WTC11 (cell line): ENCODE measurements at regions not wholly inside any gene's neighbourhood (a gene's known extent, or its start where the extent isn't known, plus 50 kb on each side); places are given as distances from the start of the nearest gene placed in this dataset.

ENCODE experiments used
- ATAC-seq: fragments of 200-7000 bp; cut with Tn5 transposase; 2 replicates; pipeline ENCODE4 v1.10.0; 2021; ENCODE audit warnings: mild to moderate bottlenecking, moderate library complexity
- CTCF ChIA-PET: fragments of 300-600 bp; sonication (Branson Sonifier 250); formaldehyde crosslinking; loops from one replicate; lab custom pipeline; 2021; ENCODE audit warnings: antibody characterized with exemption; lab: Charles Lee
- POLR2A ChIA-PET: fragments of 350-600 bp; sonication (Branson Sonifier 250); formaldehyde crosslinking; loops from one replicate; lab custom pipeline; 2021; ENCODE audit warnings: antibody characterized with exemption; lab: Charles Lee
- DNase-seq: peaks from one replicate; pipeline ENCODE4 v3.0.0; 2021; ENCODE audit warnings: low spot score
- H3K27ac Mint-ChIP-seq: 2 replicates; pipeline ENCODE4 v1.8.0; 2021; ENCODE audit warnings: mixed read lengths
- H3K27me3 Mint-ChIP-seq: 2 replicates; pipeline ENCODE4 v1.8.0; 2021; ENCODE audit warnings: low read depth, mild to moderate bottlenecking, moderate library complexity, mixed read lengths
- H3K36me3 Mint-ChIP-seq: 2 replicates; pipeline ENCODE4 v1.8.0; 2021; ENCODE audit warnings: mixed read lengths
- H3K4me1 Mint-ChIP-seq: 2 replicates; pipeline ENCODE4 v1.8.0; 2022; ENCODE audit warnings: mixed read lengths
- H3K4me3 Mint-ChIP-seq: 2 replicates; pipeline ENCODE4 v1.8.0; 2021; ENCODE audit warnings: mild to moderate bottlenecking, moderate library complexity, mixed read lengths
- H3K9me3 Mint-ChIP-seq: 2 replicates; pipeline ENCODE4 v1.8.0; 2021; ENCODE audit warnings: mixed read lengths
- FOXJ3 ChIP-seq: sonication (generic); formaldehyde crosslinking; IDR thresholded peaks from 2 replicates; pipeline ENCODE4 v1.9.0; 2021; ENCODE audit warnings: missing genetic modification reagents, mild to moderate bottlenecking, borderline replicate concordance
- GABPB1 ChIP-seq: sonication (generic); formaldehyde crosslinking; IDR thresholded peaks from 2 replicates; pipeline ENCODE4 v1.8.1; 2023; ENCODE audit warnings: mild to moderate bottlenecking, missing genetic modification reagents
- JUN ChIP-seq: sonication (generic); formaldehyde crosslinking; IDR thresholded peaks from 2 replicates; pipeline ENCODE4 v1.8.0; 2023; ENCODE audit warnings: mild to moderate bottlenecking, missing genetic modification reagents
- MYBL2 ChIP-seq: sonication (generic); formaldehyde crosslinking; IDR thresholded peaks from 2 replicates; pipeline ENCODE4 v1.8.1; 2023; ENCODE audit warnings: mild to moderate bottlenecking, moderate library complexity, missing genetic modification reagents
- NFYB ChIP-seq: sonication (generic); formaldehyde crosslinking; conservative IDR thresholded peaks from 2 replicates; pipeline ENCODE4 v1.8.0; 2022; ENCODE audit warnings: low read depth, missing genetic modification reagents
- NR2C2 ChIP-seq: sonication (generic); formaldehyde crosslinking; IDR thresholded peaks from 2 replicates; pipeline ENCODE4 v1.8.0; 2022; ENCODE audit warnings: mild to moderate bottlenecking, missing genetic modification reagents
- SMAD3 ChIP-seq: sonication (generic); formaldehyde crosslinking; IDR thresholded peaks from 2 replicates; pipeline ENCODE4 v1.8.0; 2022; ENCODE audit warnings: missing genetic modification reagents, mild to moderate bottlenecking, borderline replicate concordance
- SMAD4 ChIP-seq: sonication (generic); formaldehyde crosslinking; IDR thresholded peaks from 2 replicates; pipeline ENCODE4 v1.8.0; 2022; ENCODE audit warnings: mild to moderate bottlenecking, missing genetic modification reagents
- ZBTB21 ChIP-seq: sonication (generic); formaldehyde crosslinking; IDR thresholded peaks from 2 replicates; pipeline ENCODE4 v1.8.1; 2023; ENCODE audit warnings: mild to moderate bottlenecking, missing genetic modification reagents, borderline replicate concordance
- ZNF138 ChIP-seq: sonication (generic); formaldehyde crosslinking; conservative IDR thresholded peaks from 2 replicates; pipeline ENCODE4 v1.8.1; 2022; ENCODE audit warnings: mild to moderate bottlenecking, moderate library complexity, missing genetic modification reagents
- ZNF219 ChIP-seq: sonication (generic); formaldehyde crosslinking; IDR thresholded peaks from 2 replicates; pipeline ENCODE4 v1.8.0; 2023; ENCODE audit warnings: missing genetic modification reagents, mild to moderate bottlenecking, borderline replicate concordance
- ZNF396 ChIP-seq: fragments of 250-450 bp; sonication (Bioruptor Pico); IDR thresholded peaks from 2 replicates; pipeline ENCODE4 v1.8.0; 2021; ENCODE audit warnings: mild to moderate bottlenecking, moderate library complexity, borderline replicate concordance
- ZNF423 ChIP-seq: fragments of 250-450 bp; sonication (Bioruptor Pico); IDR thresholded peaks from 2 replicates; pipeline ENCODE4 v2.1.2; 2022; ENCODE audit warnings: mild to moderate bottlenecking, moderate library complexity
- TF ChIP-seq, protein P1 (sequence below): sonication (generic); formaldehyde crosslinking; IDR thresholded peaks from 2 replicates; pipeline ENCODE4 v1.8.1; 2023; ENCODE audit warnings: mild to moderate bottlenecking, missing genetic modification reagents, borderline replicate concordance
- TF ChIP-seq, protein P2 (sequence below): sonication (generic); formaldehyde crosslinking; IDR thresholded peaks from 2 replicates; pipeline ENCODE4 v1.8.0; 2022; ENCODE audit warnings: missing genetic modification reagents
- TF ChIP-seq, protein P3 (sequence below): sonication (generic); formaldehyde crosslinking; IDR thresholded peaks from 2 replicates; pipeline ENCODE4 v1.8.1; 2022; ENCODE audit warnings: mild to moderate bottlenecking, missing genetic modification reagents, moderate library complexity, borderline replicate concordance
- TF ChIP-seq, protein P4 (sequence below): fragments of 200-600 bp; IDR thresholded peaks from 2 replicates; pipeline ENCODE4 v1.8.0; 2022; ENCODE audit warnings: antibody characterized with exemption
- TF ChIP-seq, protein P5 (sequence below): sonication (generic); formaldehyde crosslinking; IDR thresholded peaks from 2 replicates; pipeline ENCODE4 v1.8.1; 2022; ENCODE audit warnings: low read depth, missing genetic modification reagents, borderline replicate concordance
- TF ChIP-seq, protein P6 (sequence below): sonication (generic); formaldehyde crosslinking; conservative IDR thresholded peaks from 2 replicates; pipeline ENCODE4 v1.8.1; 2022; ENCODE audit warnings: mild to moderate bottlenecking, missing genetic modification reagents

DNA sequence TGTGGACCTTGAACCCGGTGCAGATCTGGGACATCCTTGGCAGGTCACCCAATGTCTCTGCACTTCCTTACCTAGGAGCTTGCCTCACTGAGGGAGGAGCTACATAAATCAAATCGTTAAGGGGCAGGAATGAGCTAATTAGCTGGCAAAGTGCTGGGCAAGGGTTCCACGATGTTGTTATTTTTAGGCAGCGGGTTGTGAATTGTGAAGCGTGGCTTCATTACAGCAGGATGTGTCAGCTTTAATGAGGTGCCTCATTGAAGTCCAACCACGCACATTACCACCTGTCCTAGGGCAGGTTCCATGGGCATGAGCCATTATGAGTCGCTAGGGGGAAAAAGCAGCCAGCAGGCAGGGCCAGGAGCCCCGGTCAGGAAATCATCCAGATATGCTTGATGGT, 127.0 kb upstream of the AGAP1 start:
- Mint-ChIP-seq H3K27me3 (no peaks in the 10 kb centered on the region), H3K4me3 (no peak overlapping the region), H3K9me3 (no peaks in the 10 kb centered on the region), H3K4me1 (0 out of 2 replicates have a peak, but pooled peaks cover 3% of the 10 kb centered on the region), H3K27ac (no peak overlapping the region), H3K36me3 (no peaks in the 10 kb centered on the region)
- ChIA-PET CTCF (interaction anchor here (1.1 kb wide), 1 partner anchor 209 kb away, joined by 3 read pairs; no protein-coding TSS in a partner anchor), POLR2A (no interaction called here)
- ATAC-seq (no peak), DNase-seq (no peak)
- TF ChIP-seq ZNF219 (CRISPR knock-in tag) (no peak), ZNF396 (no peak), SMAD3 (CRISPR knock-in tag) (no peak)
- TF ChIP-seq, protein P1, sequence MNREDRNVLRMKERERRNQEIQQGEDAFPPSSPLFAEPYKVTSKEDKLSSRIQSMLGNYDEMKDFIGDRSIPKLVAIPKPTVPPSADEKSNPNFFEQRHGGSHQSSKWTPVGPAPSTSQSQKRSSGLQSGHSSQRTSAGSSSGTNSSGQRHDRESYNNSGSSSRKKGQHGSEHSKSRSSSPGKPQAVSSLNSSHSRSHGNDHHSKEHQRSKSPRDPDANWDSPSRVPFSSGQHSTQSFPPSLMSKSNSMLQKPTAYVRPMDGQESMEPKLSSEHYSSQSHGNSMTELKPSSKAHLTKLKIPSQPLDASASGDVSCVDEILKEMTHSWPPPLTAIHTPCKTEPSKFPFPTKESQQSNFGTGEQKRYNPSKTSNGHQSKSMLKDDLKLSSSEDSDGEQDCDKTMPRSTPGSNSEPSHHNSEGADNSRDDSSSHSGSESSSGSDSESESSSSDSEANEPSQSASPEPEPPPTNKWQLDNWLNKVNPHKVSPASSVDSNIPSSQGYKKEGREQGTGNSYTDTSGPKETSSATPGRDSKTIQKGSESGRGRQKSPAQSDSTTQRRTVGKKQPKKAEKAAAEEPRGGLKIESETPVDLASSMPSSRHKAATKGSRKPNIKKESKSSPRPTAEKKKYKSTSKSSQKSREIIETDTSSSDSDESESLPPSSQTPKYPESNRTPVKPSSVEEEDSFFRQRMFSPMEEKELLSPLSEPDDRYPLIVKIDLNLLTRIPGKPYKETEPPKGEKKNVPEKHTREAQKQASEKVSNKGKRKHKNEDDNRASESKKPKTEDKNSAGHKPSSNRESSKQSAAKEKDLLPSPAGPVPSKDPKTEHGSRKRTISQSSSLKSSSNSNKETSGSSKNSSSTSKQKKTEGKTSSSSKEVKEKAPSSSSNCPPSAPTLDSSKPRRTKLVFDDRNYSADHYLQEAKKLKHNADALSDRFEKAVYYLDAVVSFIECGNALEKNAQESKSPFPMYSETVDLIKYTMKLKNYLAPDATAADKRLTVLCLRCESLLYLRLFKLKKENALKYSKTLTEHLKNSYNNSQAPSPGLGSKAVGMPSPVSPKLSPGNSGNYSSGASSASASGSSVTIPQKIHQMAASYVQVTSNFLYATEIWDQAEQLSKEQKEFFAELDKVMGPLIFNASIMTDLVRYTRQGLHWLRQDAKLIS (CRISPR knock-in tag) = no peak

DNA sequence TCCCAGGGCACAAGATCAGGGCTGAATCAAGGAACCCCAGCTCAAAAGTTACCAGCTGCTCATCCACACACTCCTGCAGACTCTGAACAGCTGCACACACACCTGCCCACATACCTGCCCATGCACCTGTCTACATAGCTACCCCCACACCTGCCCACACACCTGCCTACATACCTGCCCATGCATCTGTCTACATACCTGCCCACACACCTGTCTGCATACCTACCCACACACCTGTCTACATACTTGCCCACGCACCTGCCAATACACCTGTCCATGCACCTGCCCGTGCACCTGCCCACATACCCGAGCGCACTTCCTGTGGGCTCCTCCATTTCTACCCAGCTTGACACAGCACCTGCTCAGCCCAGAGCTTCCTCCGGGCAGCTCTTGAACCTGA, 122.8 kb upstream of the AGAP1 start:
- ChIA-PET CTCF (no interaction called here), POLR2A (no interaction called here)
- H3K4me1 Mint-ChIP-seq = no peaks in the 10 kb centered on the region
- no peak overlapping the region for H3K4me3 Mint-ChIP-seq
- DNase-seq = no peak
- H3K27me3 Mint-ChIP-seq = peaks cover 4% of the 10 kb centered on the region; the same call in 1 of the 2 replicates
- H3K27ac Mint-ChIP-seq = no peak overlapping the region
- no peak for TF ChIP-seq NFYB (CRISPR knock-in tag)
- TF ChIP-seq, protein P2, sequence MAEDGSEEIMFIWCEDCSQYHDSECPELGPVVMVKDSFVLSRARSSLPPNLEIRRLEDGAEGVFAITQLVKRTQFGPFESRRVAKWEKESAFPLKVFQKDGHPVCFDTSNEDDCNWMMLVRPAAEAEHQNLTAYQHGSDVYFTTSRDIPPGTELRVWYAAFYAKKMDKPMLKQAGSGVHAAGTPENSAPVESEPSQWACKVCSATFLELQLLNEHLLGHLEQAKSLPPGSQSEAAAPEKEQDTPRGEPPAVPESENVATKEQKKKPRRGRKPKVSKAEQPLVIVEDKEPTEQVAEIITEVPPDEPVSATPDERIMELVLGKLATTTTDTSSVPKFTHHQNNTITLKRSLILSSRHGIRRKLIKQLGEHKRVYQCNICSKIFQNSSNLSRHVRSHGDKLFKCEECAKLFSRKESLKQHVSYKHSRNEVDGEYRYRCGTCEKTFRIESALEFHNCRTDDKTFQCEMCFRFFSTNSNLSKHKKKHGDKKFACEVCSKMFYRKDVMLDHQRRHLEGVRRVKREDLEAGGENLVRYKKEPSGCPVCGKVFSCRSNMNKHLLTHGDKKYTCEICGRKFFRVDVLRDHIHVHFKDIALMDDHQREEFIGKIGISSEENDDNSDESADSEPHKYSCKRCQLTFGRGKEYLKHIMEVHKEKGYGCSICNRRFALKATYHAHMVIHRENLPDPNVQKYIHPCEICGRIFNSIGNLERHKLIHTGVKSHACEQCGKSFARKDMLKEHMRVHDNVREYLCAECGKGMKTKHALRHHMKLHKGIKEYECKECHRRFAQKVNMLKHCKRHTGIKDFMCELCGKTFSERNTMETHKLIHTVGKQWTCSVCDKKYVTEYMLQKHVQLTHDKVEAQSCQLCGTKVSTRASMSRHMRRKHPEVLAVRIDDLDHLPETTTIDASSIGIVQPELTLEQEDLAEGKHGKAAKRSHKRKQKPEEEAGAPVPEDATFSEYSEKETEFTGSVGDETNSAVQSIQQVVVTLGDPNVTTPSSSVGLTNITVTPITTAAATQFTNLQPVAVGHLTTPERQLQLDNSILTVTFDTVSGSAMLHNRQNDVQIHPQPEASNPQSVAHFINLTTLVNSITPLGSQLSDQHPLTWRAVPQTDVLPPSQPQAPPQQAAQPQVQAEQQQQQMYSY (CRISPR knock-in tag) = no peak
- TF ChIP-seq JUN (CRISPR knock-in tag) = no peak
- no peak for TF ChIP-seq GABPB1 (CRISPR knock-in tag)
- no peak for TF ChIP-seq MYBL2
- TF ChIP-seq ZNF138 (CRISPR knock-in tag) = no peak
- TF ChIP-seq, protein P3, sequence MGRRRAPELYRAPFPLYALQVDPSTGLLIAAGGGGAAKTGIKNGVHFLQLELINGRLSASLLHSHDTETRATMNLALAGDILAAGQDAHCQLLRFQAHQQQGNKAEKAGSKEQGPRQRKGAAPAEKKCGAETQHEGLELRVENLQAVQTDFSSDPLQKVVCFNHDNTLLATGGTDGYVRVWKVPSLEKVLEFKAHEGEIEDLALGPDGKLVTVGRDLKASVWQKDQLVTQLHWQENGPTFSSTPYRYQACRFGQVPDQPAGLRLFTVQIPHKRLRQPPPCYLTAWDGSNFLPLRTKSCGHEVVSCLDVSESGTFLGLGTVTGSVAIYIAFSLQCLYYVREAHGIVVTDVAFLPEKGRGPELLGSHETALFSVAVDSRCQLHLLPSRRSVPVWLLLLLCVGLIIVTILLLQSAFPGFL (CRISPR knock-in tag) = no peak
- no peak for TF ChIP-seq FOXJ3 (CRISPR knock-in tag)
- no peak for TF ChIP-seq ZNF423 (CRISPR knock-in tag)
- TF ChIP-seq SMAD4 (CRISPR knock-in tag) = no peak
- no peak for TF ChIP-seq ZBTB21
- TF ChIP-seq, protein P4, sequence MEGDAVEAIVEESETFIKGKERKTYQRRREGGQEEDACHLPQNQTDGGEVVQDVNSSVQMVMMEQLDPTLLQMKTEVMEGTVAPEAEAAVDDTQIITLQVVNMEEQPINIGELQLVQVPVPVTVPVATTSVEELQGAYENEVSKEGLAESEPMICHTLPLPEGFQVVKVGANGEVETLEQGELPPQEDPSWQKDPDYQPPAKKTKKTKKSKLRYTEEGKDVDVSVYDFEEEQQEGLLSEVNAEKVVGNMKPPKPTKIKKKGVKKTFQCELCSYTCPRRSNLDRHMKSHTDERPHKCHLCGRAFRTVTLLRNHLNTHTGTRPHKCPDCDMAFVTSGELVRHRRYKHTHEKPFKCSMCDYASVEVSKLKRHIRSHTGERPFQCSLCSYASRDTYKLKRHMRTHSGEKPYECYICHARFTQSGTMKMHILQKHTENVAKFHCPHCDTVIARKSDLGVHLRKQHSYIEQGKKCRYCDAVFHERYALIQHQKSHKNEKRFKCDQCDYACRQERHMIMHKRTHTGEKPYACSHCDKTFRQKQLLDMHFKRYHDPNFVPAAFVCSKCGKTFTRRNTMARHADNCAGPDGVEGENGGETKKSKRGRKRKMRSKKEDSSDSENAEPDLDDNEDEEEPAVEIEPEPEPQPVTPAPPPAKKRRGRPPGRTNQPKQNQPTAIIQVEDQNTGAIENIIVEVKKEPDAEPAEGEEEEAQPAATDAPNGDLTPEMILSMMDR = no peak
- TF ChIP-seq, protein P5, sequence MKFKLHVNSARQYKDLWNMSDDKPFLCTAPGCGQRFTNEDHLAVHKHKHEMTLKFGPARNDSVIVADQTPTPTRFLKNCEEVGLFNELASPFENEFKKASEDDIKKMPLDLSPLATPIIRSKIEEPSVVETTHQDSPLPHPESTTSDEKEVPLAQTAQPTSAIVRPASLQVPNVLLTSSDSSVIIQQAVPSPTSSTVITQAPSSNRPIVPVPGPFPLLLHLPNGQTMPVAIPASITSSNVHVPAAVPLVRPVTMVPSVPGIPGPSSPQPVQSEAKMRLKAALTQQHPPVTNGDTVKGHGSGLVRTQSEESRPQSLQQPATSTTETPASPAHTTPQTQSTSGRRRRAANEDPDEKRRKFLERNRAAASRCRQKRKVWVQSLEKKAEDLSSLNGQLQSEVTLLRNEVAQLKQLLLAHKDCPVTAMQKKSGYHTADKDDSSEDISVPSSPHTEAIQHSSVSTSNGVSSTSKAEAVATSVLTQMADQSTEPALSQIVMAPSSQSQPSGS (CRISPR knock-in tag) = no peak
- TF ChIP-seq, protein P6, sequence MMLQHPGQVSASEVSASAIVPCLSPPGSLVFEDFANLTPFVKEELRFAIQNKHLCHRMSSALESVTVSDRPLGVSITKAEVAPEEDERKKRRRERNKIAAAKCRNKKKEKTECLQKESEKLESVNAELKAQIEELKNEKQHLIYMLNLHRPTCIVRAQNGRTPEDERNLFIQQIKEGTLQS = no peak
- TF ChIP-seq NR2C2 (CRISPR knock-in tag) = no peak
- ATAC-seq = no peak
- H3K36me3 Mint-ChIP-seq = no peaks in the 10 kb centered on the region
- no peaks in the 10 kb centered on the region for H3K9me3 Mint-ChIP-seq
